Fibroblast of lung (primary cell): ENCODE measurements at regions not wholly inside any gene's neighbourhood (a gene's known extent, or its start where the extent isn't known, plus 50 kb on each side); places are given as distances from the start of the nearest gene placed in this dataset.
A peak's percentile ranks its signal among the peaks of the same experiment; 100 is the strongest.

Experiments used
- DNase-seq, 2 donors: peaks; one replicate each; pipeline versions ENCODE4 v3.0.0 to v3.0.0-alpha.2; 2010; ENCODE audit warnings: low read depth in 2 of 2
- H2AFZ ChIP-seq: 2 replicates; pipeline ENCODE4 v1.5.1; 2012; ENCODE audit warnings: low read length, control low read depth, inconsistent platforms
- H3K27ac ChIP-seq: 2 replicates; pipeline ENCODE4 v1.5.1; 2011; ENCODE audit warnings: low read length, control low read depth; ENCODE audit not compliant: insufficient read depth
- H3K27me3 ChIP-seq: 2 replicates; pipeline ENCODE4 v1.5.1; 2011; ENCODE audit warnings: mild to moderate bottlenecking, low read length; ENCODE audit not compliant: control insufficient read depth, insufficient read depth
- H3K36me3 ChIP-seq: 2 replicates; pipeline ENCODE4 v1.5.1; 2011; ENCODE audit warnings: low read length; ENCODE audit not compliant: control insufficient read depth, insufficient read depth
- H3K4me1 ChIP-seq: 2 replicates; pipeline ENCODE4 v1.5.1; 2011; ENCODE audit warnings: low read length; ENCODE audit not compliant: control insufficient read depth, insufficient read depth; ENCODE audit errors: extremely low read depth
- H3K4me2 ChIP-seq: 2 replicates; pipeline ENCODE4 v1.5.1; 2011; ENCODE audit warnings: low read length, control low read depth; ENCODE audit not compliant: insufficient read depth; ENCODE audit errors: extremely low read depth
- H3K4me3 ChIP-seq, 4 experiments: fragments of 200-600 bp in 1 of 4; sonication (generic) in 1 of 4; replicated peaks in 1 of 4; 2 replicates each; pipeline ENCODE4 v1.5.1; 2011 to 2016; ENCODE audit warnings: low read length in 4 of 4, low read depth in 3 of 4, mild to moderate bottlenecking in 3 of 4, control low read depth in 2 of 4, inconsistent platforms in 1 of 4, mixed read lengths in 1 of 4; ENCODE audit not compliant: insufficient read depth in 1 of 4; ENCODE audit errors: control extremely low read depth in 1 of 4
- H3K79me2 ChIP-seq: 2 replicates; pipeline ENCODE4 v1.5.1; 2012; ENCODE audit warnings: mild to moderate bottlenecking, low read length, inconsistent platforms; ENCODE audit not compliant: control insufficient read depth, insufficient read depth
- H3K9ac ChIP-seq: 2 replicates; pipeline ENCODE4 v1.5.1; 2011; ENCODE audit warnings: mild to moderate bottlenecking, low read length, control low read depth; ENCODE audit not compliant: insufficient read depth
- H3K9me3 ChIP-seq: 2 replicates; pipeline ENCODE4 v1.5.1; 2012; ENCODE audit warnings: low read depth, low read length; ENCODE audit not compliant: control insufficient read depth, insufficient read depth
- H4K20me1 ChIP-seq: 2 replicates; pipeline ENCODE4 v1.5.1; 2011; ENCODE audit warnings: low read length; ENCODE audit not compliant: control insufficient read depth, insufficient read depth; ENCODE audit errors: extremely low read depth
- CTCF ChIP-seq, 2 donors: IDR thresholded peaks in 1 of 2; conservative IDR thresholded peaks in 1 of 2; 1 replicate in 1 of 2; 2 replicates in 1 of 2; pipeline ENCODE4 v1.5.1; 2011 to 2012; ENCODE audit warnings: low read length in 2 of 2, control low read depth in 1 of 2, inconsistent platforms in 1 of 2, low read depth in 1 of 2, mild to moderate bottlenecking in 1 of 2
- EZH2 ChIP-seq: IDR thresholded peaks from 2 replicates; pipeline ENCODE4 v1.5.1; 2012; ENCODE audit warnings: low read length, control low read depth, mild to moderate bottlenecking; ENCODE audit errors: missing control alignments

- Histone ChIP-seq H3K4me1 (no peaks in the 10 kb centered on the region), H4K20me1 (peaks cover 1% of the 10 kb centered on the region), H3K4me3 (no peak overlapping the region), H3K4me2 (no peak overlapping the region), H3K27me3 (no peaks in the 10 kb centered on the region), H3K27ac (no peak overlapping the region), H3K9me3 (no peaks in the 10 kb centered on the region), H2AFZ (no peak overlapping the region), H3K36me3 (no peaks in the 10 kb centered on the region), H3K79me2 (no peaks in the 10 kb centered on the region), H3K9ac (no peak overlapping the region)
- no peak for TF ChIP-seq CTCF (conservative IDR thresholded peaks at IDR 0.05 in 1 of 2, IDR thresholded peaks at IDR 0.05 in 1 of 2; ENCODE audit: low read depth in 1 of 2, low read length in 2 of 2)
- TF ChIP-seq EZH2 = no peak
- no peak for DNase-seq
These were observed 725.3 kb downstream of the TUSC7 start for GRCh38 chr3:117434661-117435412.

- no peak overlapping the region for H3K9ac ChIP-seq
- no peaks in the 10 kb centered on the region for H3K9me3 ChIP-seq
- H3K79me2 ChIP-seq = no peaks in the 10 kb centered on the region
- no peaks in the 10 kb centered on the region for H3K36me3 ChIP-seq
- H3K4me1 ChIP-seq = no peaks in the 10 kb centered on the region
- H3K27ac ChIP-seq = no peak overlapping the region
- TF ChIP-seq EZH2 (no peak), CTCF (conservative IDR thresholded peaks at IDR 0.05 in 1 of 2, IDR thresholded peaks at IDR 0.05 in 1 of 2; ENCODE audit: low read depth in 1 of 2, low read length in 2 of 2) (no peak)
- no peak for DNase-seq
- H3K4me3 ChIP-seq = no peak overlapping the region
- H2AFZ ChIP-seq = no peak overlapping the region
- no peaks in the 10 kb centered on the region for H3K27me3 ChIP-seq
- H3K4me2 ChIP-seq = no peak overlapping the region
- H4K20me1 ChIP-seq = peaks cover 1% of the 10 kb centered on the region
These were observed 725.9 kb downstream of the TUSC7 start for GRCh38 chr3:117435506-117435905.

- TF ChIP-seq EZH2 = no peak
- TF ChIP-seq CTCF (conservative IDR thresholded peaks at IDR 0.05 in 1 of 2, IDR thresholded peaks at IDR 0.05 in 1 of 2; ENCODE audit: low read depth in 1 of 2, low read length in 2 of 2) = peak; percentile 49 to 57
- peak; percentile 25 to 53 for DNase-seq
- no peak overlapping the region for H3K4me3 ChIP-seq
- no peak overlapping the region for H3K27ac ChIP-seq
- no peaks in the 10 kb centered on the region for H3K36me3 ChIP-seq
- no peaks in the 10 kb centered on the region for H3K79me2 ChIP-seq
- H3K27me3 ChIP-seq = no peaks in the 10 kb centered on the region
- H3K4me2 ChIP-seq = no peak overlapping the region
- no peaks in the 10 kb centered on the region for H3K9me3 ChIP-seq
- no peaks in the 10 kb centered on the region for H4K20me1 ChIP-seq
- no peaks in the 10 kb centered on the region for H3K4me1 ChIP-seq
- no peak overlapping the region for H3K9ac ChIP-seq
- no peak overlapping the region for H2AFZ ChIP-seq
These were observed 730.2 kb downstream of the TUSC7 start for GRCh38 chr3:117439812-117440211.
